NB4 (cell line): ENCODE measurements at regions not wholly inside any gene's neighbourhood (a gene's known extent, or its start where the extent isn't known, plus 50 kb on each side); places are given as distances from the start of the nearest gene placed in this dataset.

Experiments used
- CTCF ChIP-seq: IDR thresholded peaks from one replicate; pipeline ENCODE4 v1.5.1; 2012; ENCODE audit warnings: low read depth, low read length
- MAX ChIP-seq: IDR thresholded peaks from 2 replicates; pipeline ENCODE4 v1.6.1; 2011; ENCODE audit warnings: low read depth, low read length
- POLR2A ChIP-seq: IDR thresholded peaks from 2 replicates; pipeline ENCODE4 v1.6.1; 2011; ENCODE audit warnings: mild to moderate bottlenecking; ENCODE audit not compliant: insufficient read length; ENCODE audit errors: extremely low read depth

- no peak for TF ChIP-seq CTCF
- TF ChIP-seq POLR2A: no peak
- TF ChIP-seq MAX: no peak
Measured at GRCh38 chrX:27381419-27381818, 81.7 kb downstream of the PPP4R3C start.
